ENCODE measurements at regions not wholly inside any gene's neighbourhood (a gene's known extent, or its start where the extent isn't known, plus 50 kb on each side); places are given as distances from the start of the nearest gene placed in this dataset.

DNA sequence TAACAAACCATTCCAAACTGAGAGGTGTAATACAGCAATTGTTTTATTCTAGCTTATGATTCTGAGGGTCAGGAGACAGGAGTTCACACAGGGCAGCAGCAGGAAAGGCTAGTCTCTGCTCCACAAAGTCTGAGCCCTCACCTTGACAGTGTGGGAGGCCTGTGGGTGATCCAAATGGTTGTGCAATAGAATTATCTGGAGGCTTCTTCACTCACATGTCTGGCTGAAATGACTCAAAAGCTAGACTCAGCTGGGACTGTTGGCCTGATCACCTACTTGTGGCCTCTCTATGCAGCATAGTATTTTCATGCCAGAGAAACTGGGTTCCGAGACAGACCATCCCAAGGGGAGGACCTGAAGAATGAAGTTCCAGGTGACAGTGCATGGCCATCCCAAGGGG is 233.9 kb upstream of the UBE2E2 start:
- no peak overlapping the region for H3K4me2 ChIP-seq (ENCODE audit: insufficient read depth, insufficient read length, low read length)
- H3K18ac ChIP-seq (ENCODE audit: insufficient read length, low read depth, low read length), result no peak overlapping the region
- WGBS (ENCODE audit: extremely low coverage, insufficient read length, low lambda C conversion rate), result no CpG with 5 or more reads among the region's 1 CpG
- no peak overlapping the region for H3K56ac ChIP-seq (ENCODE audit: insufficient read length, low read depth, low read length)
- H2BK5ac ChIP-seq (ENCODE audit: insufficient read length, low read length), result no peak overlapping the region
- no peaks in the 10 kb centered on the region for H3K9me3 Mint-ChIP-seq
- no peak for DNase-seq
- no peak overlapping the region for H4K5ac ChIP-seq (ENCODE audit: insufficient read length, low read depth, low read length)
- no peak overlapping the region for H3K9ac ChIP-seq (ENCODE audit: extremely low read depth, insufficient read length, low read length)
- H3K79me2 ChIP-seq (ENCODE audit: insufficient read depth, low read length), result no peaks in the 10 kb centered on the region
- no peak overlapping the region for H2BK20ac ChIP-seq (ENCODE audit: low read depth, low read length, poor library complexity, severe bottlenecking)
- H3K27me3 ChIP-seq (ENCODE audit: insufficient read depth, low read length), result no peaks in the 10 kb centered on the region
- H3K9me3 ChIP-seq (ENCODE audit: control insufficient read depth, low read depth, low read length), result no peaks in the 10 kb centered on the region
- H3K4me1 Mint-ChIP-seq, result peaks cover 0 to 3% of the 10 kb centered on the region in 2 experiments; a peak in 1 of 4 replicates
- no peak overlapping the region for H4K91ac ChIP-seq (ENCODE audit: insufficient read length, low read depth, low read length)
- no peaks in the 10 kb centered on the region; a peak in 1 of 7 replicates for H3K36me3 Mint-ChIP-seq (ENCODE audit: insufficient read depth in 1 of 3, low read depth in 3 of 3)
- no peak overlapping the region for H3K27ac ChIP-seq (ENCODE audit: insufficient read length, low read depth, low read length)
- H3K4ac ChIP-seq (ENCODE audit: low read depth, low read length), result no peak overlapping the region
- no peaks in the 10 kb centered on the region for H3K23me2 ChIP-seq (ENCODE audit: insufficient read length, low read depth, low read length, poor library complexity, severe bottlenecking)
- no peak overlapping the region for H2AK5ac ChIP-seq (ENCODE audit: insufficient read length, low read length)
- no peak overlapping the region for H3K14ac ChIP-seq (ENCODE audit: insufficient read depth, low read length)
- H2BK12ac ChIP-seq (ENCODE audit: insufficient read length, low read depth, low read length), result no peak overlapping the region
- no peak overlapping the region for H2BK15ac ChIP-seq (ENCODE audit: low read depth, low read length)
- no peak overlapping the region for H3K23ac ChIP-seq (ENCODE audit: insufficient read length, low read depth, low read length)
- H3T11ph ChIP-seq (ENCODE audit: low read length), result no peak overlapping the region
- H3K79me1 ChIP-seq (ENCODE audit: insufficient read depth, low read depth, low read length, poor library complexity, severe bottlenecking), result no peaks in the 10 kb centered on the region
- no peak overlapping the region for H2AFZ ChIP-seq (ENCODE audit: low read length)
- no peak overlapping the region for H3K4me3 Mint-ChIP-seq
- H3K27ac Mint-ChIP-seq, result no peak overlapping the region
- H4K20me1 ChIP-seq (ENCODE audit: control insufficient read depth, insufficient read depth, insufficient read length), result no peaks in the 10 kb centered on the region
- TF ChIP-seq, protein P1, sequence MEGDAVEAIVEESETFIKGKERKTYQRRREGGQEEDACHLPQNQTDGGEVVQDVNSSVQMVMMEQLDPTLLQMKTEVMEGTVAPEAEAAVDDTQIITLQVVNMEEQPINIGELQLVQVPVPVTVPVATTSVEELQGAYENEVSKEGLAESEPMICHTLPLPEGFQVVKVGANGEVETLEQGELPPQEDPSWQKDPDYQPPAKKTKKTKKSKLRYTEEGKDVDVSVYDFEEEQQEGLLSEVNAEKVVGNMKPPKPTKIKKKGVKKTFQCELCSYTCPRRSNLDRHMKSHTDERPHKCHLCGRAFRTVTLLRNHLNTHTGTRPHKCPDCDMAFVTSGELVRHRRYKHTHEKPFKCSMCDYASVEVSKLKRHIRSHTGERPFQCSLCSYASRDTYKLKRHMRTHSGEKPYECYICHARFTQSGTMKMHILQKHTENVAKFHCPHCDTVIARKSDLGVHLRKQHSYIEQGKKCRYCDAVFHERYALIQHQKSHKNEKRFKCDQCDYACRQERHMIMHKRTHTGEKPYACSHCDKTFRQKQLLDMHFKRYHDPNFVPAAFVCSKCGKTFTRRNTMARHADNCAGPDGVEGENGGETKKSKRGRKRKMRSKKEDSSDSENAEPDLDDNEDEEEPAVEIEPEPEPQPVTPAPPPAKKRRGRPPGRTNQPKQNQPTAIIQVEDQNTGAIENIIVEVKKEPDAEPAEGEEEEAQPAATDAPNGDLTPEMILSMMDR (conservative IDR thresholded peaks at IDR 0.05), result no peak
- H3K27me3 Mint-ChIP-seq (ENCODE audit: low read depth), result no peaks in the 10 kb centered on the region; the same call in 1 of the 2 replicates
- H4K8ac ChIP-seq (replicated peaks; ENCODE audit: insufficient read length, low read depth, low read length), result no peak overlapping the region
- H2BK120ac ChIP-seq (ENCODE audit: low read depth, low read length, poor library complexity, severe bottlenecking), result no peak overlapping the region
- H3K4me1 ChIP-seq (ENCODE audit: insufficient read depth, low read length), result no peaks in the 10 kb centered on the region
